Stimulated activated naive CD8-positive, alpha-beta T cell treated with anti-CD3 and anti-CD28 coated beads, Interleukin-15, Interleukin-2, amounts not matched to agents 100 ng/mL and 50 ng/mL, for 24 hours (primary cell): ENCODE measurements at regions not wholly inside any gene's neighbourhood (a gene's known extent, or its start where the extent isn't known, plus 50 kb on each side); places are given as distances from the start of the nearest gene placed in this dataset.

Experiments used
- H3K27ac Mint-ChIP-seq: one replicate; pipeline ENCODE4 v1.8.0; 2021; ENCODE audit warnings: mild to moderate bottlenecking, mixed read lengths
- H3K27me3 Mint-ChIP-seq: one replicate; pipeline ENCODE4 v1.8.0; 2021; ENCODE audit warnings: mixed read lengths
- H3K36me3 Mint-ChIP-seq: one replicate; pipeline ENCODE4 v1.8.0; 2021; ENCODE audit warnings: low read depth, mixed read lengths
- H3K4me1 Mint-ChIP-seq: one replicate; pipeline ENCODE4 v1.8.0; 2021; ENCODE audit warnings: low read depth, mixed read lengths
- H3K4me3 Mint-ChIP-seq: one replicate; pipeline ENCODE4 v1.8.0; 2021; ENCODE audit warnings: mild to moderate bottlenecking, mixed read lengths
- H3K9me3 Mint-ChIP-seq: one replicate; pipeline ENCODE4 v1.8.0; 2021; ENCODE audit warnings: mixed read lengths

DNA sequence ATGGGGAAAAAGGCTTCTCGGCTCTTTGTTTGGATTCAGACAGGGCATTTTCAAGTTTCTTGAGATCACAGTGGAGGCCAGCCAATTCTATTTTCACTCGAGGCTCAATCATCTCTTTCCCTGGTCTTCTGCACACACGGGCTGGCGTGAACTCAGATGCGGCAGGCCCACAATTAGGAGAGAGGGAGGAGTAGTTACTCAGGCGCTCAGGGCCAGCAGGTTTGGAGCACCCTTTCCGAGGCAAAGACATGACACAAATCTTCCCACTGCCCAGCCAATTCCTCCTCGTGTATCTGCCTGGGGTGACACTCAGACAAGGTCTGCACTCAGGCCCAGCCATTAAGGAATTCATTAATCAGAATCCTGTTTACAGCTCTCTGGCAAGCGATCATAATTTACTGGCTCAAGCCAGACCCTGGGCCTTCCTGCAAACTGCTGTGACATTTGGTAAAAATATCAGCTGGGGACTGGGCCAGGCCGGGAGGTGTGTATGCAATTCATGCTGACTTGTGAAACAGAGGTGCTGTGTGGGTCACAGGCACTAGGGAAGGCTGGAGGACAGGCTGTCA, 68.1 kb upstream of the TLE3 start:
- peaks cover 3% of the 10 kb centered on the region for H3K27me3 Mint-ChIP-seq
- H3K9me3 Mint-ChIP-seq = no peaks in the 10 kb centered on the region
- H3K4me3 Mint-ChIP-seq = no peak overlapping the region
- no peak overlapping the region for H3K27ac Mint-ChIP-seq
- no peaks in the 10 kb centered on the region for H3K36me3 Mint-ChIP-seq
- no peaks in the 10 kb centered on the region for H3K4me1 Mint-ChIP-seq

- Mint-ChIP-seq H3K9me3 (no peaks in the 10 kb centered on the region), H3K36me3 (no peaks in the 10 kb centered on the region), H3K27me3 (peaks cover 3% of the 10 kb centered on the region), H3K4me1 (no peaks in the 10 kb centered on the region), H3K27ac (no peak overlapping the region), H3K4me3 (no peak overlapping the region)
These were observed 67.4 kb upstream of the TLE3 start for GRCh38 chr15:70164910-70165715.

DNA sequence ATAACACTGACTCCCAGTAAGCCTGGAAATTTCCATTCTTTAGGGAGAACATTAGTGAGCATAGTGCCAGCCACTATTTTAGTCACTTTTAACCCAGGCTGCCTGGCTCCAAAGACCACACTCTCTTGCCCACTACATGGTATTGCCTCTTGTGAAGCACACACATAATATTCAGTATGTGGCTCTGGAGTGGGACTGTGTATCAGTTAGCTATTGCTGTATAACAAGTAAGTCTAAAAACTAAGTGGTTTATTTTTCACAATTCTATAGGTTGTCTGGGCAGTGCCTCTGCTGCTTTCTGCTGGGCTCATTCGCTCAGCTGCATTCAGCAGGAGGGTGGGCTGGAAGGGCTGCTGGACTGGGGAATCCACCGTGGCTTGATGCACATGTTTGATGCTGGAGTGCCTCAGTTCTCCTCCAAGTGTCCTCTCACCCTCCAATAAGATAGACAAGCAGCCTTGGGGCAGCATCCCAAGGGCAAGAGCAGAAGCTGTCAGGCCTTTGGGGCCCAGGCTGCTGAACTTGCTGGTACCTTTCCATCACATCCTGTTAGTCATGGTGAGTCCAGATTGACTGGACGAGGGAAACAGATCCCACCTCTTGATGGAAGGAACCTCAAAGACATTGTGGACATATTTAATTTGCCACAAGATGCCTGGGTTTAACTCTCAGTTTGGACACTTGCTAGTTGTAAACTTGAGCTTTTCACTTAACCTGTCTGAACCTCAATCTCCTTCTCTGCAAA, 66.6 kb upstream of the TLE3 start:
- Mint-ChIP-seq H3K36me3 (no peaks in the 10 kb centered on the region), H3K27ac (no peak overlapping the region), H3K9me3 (no peaks in the 10 kb centered on the region), H3K4me3 (no peak overlapping the region), H3K4me1 (peaks cover 4% of the 10 kb centered on the region), H3K27me3 (peaks cover 8% of the 10 kb centered on the region)

- H3K9me3 Mint-ChIP-seq = no peaks in the 10 kb centered on the region
- H3K4me3 Mint-ChIP-seq = no peak overlapping the region
- H3K27me3 Mint-ChIP-seq = peaks cover 8% of the 10 kb centered on the region
- H3K27ac Mint-ChIP-seq = no peak overlapping the region
- peaks cover 4% of the 10 kb centered on the region for H3K4me1 Mint-ChIP-seq
- H3K36me3 Mint-ChIP-seq = no peaks in the 10 kb centered on the region
These were observed 63.3 kb upstream of the TLE3 start for GRCh38 chr15:70160803-70161565.

DNA sequence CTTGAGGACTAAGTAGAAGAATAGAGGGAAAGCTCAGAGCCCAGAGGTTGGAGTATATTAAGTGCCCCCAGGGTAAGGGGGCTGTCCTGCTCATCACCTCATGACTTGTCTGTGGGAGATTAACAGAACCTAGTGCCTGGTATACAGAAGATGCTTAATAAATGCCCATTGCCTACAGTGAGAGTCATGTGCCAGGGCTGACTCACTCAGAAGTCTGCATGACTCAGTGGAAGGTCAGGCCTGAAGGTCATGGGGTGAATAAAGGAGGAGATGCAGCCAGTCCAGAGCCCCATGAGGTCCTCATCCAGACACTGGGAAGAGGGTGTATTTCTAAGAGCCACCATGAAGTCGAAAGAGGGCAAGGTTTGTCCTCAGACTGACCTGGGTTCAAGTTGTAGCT, 62.5 kb upstream of the TLE3 start:
- Mint-ChIP-seq H3K4me1 (peaks cover 4% of the 10 kb centered on the region), H3K27me3 (peaks cover 8% of the 10 kb centered on the region), H3K27ac (no peak overlapping the region), H3K4me3 (no peak overlapping the region), H3K9me3 (no peaks in the 10 kb centered on the region), H3K36me3 (no peaks in the 10 kb centered on the region)

GRCh38 chr15:70159713-70160009, 61.9 kb upstream of the TLE3 start:
- no peak overlapping the region for H3K27ac Mint-ChIP-seq

GRCh38 chr15:70159001-70159712, 61.4 kb upstream of the TLE3 start:
- peaks cover 8% of the 10 kb centered on the region for H3K27me3 Mint-ChIP-seq
- H3K27ac Mint-ChIP-seq = no peak overlapping the region
- peaks cover 4% of the 10 kb centered on the region for H3K4me1 Mint-ChIP-seq
- H3K9me3 Mint-ChIP-seq = no peaks in the 10 kb centered on the region
- no peak overlapping the region for H3K4me3 Mint-ChIP-seq
- no peaks in the 10 kb centered on the region for H3K36me3 Mint-ChIP-seq

More at GRCh38 chr15:70159713-70160009, 61.9 kb upstream of the TLE3 start:
- Mint-ChIP-seq H3K4me1 (peaks cover 4% of the 10 kb centered on the region), H3K27me3 (peaks cover 8% of the 10 kb centered on the region), H3K4me3 (no peak overlapping the region), H3K9me3 (no peaks in the 10 kb centered on the region), H3K36me3 (no peaks in the 10 kb centered on the region)

- no peaks in the 10 kb centered on the region for H3K36me3 Mint-ChIP-seq
- H3K27ac Mint-ChIP-seq = no peak overlapping the region
- no peak overlapping the region for H3K4me3 Mint-ChIP-seq
- peaks cover 8% of the 10 kb centered on the region for H3K27me3 Mint-ChIP-seq
- peaks cover 4% of the 10 kb centered on the region for H3K4me1 Mint-ChIP-seq
- H3K9me3 Mint-ChIP-seq = no peaks in the 10 kb centered on the region
These were observed 60.7 kb upstream of the TLE3 start for GRCh38 chr15:70158309-70159000.

GRCh38 chr15:70156671-70157271, 59.1 kb upstream of the TLE3 start:
- no peaks in the 10 kb centered on the region for H3K9me3 Mint-ChIP-seq
- peaks cover 4% of the 10 kb centered on the region for H3K4me1 Mint-ChIP-seq
- no peaks in the 10 kb centered on the region for H3K36me3 Mint-ChIP-seq
- no peak overlapping the region for H3K4me3 Mint-ChIP-seq
- H3K27me3 Mint-ChIP-seq = peaks cover 8% of the 10 kb centered on the region
- no peak overlapping the region for H3K27ac Mint-ChIP-seq

DNA sequence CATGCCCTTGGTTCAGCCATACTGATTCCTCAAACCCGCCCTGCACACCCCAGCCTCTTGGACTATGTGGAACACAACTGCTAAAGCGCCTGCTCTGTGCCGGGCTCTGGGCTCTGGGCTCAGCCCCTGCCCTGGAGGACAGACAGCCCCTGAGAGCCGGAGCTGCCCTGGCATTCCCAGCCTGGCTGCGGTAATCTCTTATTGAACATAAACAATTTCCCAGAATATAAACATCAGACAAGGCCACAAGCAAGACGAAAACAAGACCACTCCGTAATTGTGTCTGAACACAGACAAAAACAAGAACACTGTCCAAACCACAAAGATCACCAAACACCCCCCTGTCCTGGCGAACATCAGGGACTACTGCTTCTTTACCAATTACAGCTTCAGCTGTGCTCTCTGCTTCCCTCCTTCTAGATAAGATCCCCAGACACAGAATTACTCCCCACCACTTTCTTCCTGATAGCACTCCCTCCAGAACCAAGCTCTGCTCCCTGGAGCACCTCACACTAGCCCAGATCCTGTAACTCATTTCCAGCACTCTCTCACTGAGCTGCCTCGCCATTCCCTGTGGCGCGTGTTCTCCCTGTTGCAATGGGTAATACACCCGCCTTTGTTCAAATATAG, 57.1 kb upstream of the TLE3 start:
- no peaks in the 10 kb centered on the region for H3K9me3 Mint-ChIP-seq
- no peak overlapping the region for H3K27ac Mint-ChIP-seq
- peaks cover 2% of the 10 kb centered on the region for H3K4me1 Mint-ChIP-seq
- peaks cover 7% of the 10 kb centered on the region for H3K27me3 Mint-ChIP-seq
- no peaks in the 10 kb centered on the region for H3K36me3 Mint-ChIP-seq
- no peak overlapping the region for H3K4me3 Mint-ChIP-seq

DNA sequence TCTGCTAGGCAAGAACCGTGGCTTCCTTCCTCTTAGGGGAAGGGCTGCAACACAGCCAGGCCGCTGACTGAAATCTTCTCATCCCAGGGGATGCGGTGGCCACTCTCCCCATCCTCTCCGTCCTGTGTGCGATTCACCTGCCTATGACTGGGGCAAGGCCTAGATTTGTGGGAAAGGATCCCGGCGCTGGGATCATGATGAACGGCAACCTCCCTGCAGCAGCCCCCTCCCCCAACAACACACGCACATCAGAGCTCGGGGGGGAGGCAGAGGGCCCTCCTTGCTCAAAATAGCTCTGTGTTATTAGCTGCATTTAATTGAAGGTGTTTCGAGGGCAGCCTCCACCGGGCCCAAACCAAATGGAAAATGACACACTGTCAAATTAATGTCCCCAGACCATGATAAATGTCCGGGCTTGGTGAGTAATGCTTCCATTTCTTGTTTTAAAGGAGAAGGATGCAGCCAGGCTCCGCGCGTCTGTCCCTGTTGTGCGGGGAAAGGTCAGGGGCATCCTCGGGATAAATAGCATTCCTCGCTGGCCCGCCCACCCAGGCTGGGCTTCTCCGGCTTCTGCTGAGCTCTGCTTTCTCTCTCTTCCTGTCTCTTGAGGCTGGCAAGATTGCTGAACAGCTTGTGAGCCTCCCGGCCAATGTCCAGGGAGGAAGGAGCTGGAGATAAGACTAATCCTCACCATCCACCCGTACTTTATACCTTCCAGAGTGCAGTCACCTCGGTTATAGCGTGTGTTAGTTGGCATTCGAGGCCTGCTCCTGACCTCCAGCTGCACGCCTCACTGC, 56.4 kb upstream of the TLE3 start:
- Mint-ChIP-seq H3K9me3 (no peaks in the 10 kb centered on the region), H3K4me3 (no peak overlapping the region), H3K36me3 (no peaks in the 10 kb centered on the region), H3K4me1 (no peaks in the 10 kb centered on the region), H3K27ac (no peak overlapping the region), H3K27me3 (peaks cover 11% of the 10 kb centered on the region)

DNA sequence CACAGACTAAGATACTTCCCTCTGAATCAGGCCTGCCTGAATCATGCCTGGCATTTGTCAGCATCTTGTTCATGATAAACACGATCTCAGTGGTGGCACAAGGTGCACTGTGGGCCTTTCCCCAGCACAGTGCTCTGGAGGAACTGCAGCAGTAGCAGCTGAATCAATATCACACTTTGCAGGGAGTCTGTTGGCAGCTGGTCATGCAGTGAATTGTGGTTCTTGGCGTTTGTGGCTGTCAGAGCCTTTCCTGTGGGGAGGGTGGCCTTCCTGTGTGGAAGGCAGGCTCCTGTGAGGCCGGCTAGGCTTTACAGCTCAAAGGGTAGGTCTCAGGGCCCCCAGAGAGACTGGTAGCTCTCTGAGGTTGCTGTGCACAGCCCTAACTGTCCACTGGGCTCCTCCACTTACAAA, 54.4 kb upstream of the TLE3 start:
- Mint-ChIP-seq H3K4me1 (no peaks in the 10 kb centered on the region), H3K4me3 (no peak overlapping the region), H3K27me3 (peaks cover 20% of the 10 kb centered on the region), H3K27ac (no peak overlapping the region), H3K9me3 (no peaks in the 10 kb centered on the region), H3K36me3 (no peaks in the 10 kb centered on the region)

- no peaks in the 10 kb centered on the region for H3K4me1 Mint-ChIP-seq
- no peaks in the 10 kb centered on the region for H3K9me3 Mint-ChIP-seq
- H3K36me3 Mint-ChIP-seq = no peaks in the 10 kb centered on the region
- no peak overlapping the region for H3K4me3 Mint-ChIP-seq
- peaks cover 21% of the 10 kb centered on the region for H3K27me3 Mint-ChIP-seq
- H3K27ac Mint-ChIP-seq = no peak overlapping the region
These were observed 53.7 kb upstream of the TLE3 start for GRCh38 chr15:70151462-70151861.
